A673 (cell line): ENCODE measurements at regions not wholly inside any gene's neighbourhood (a gene's known extent, or its start where the extent isn't known, plus 50 kb on each side); places are given as distances from the start of the nearest gene placed in this dataset.

Source experiments
- BruUV-seq: library from RNA; stranded (reverse); fragments of 400-500 nt; replicated peaks from 2 replicates; lab custom pipeline; 2021; lab: Mats Ljungman, UMichigan
- CTCF ChIA-PET: fragments of 300-600 bp; sonication (Branson Sonifier 250); formaldehyde crosslinking; loops from one replicate; lab custom pipeline; 2022; ENCODE audit warnings: antibody characterized with exemption; lab: Charles Lee
- POLR2A ChIA-PET: fragments of 300-600 bp; sonication (Branson Sonifier 250); formaldehyde crosslinking; loops from one replicate; lab custom pipeline; 2022; ENCODE audit warnings: antibody characterized with exemption; ENCODE audit not compliant: low non-redundant PET; lab: Charles Lee
- DNase-seq: peaks from one replicate; pipeline ENCODE4 v3.0.0-alpha.2; 2015; ENCODE audit warnings: low spot score
- H3K27ac ChIP-seq: fragments of 200-600 bp; sonication (generic); 2 replicates; pipeline ENCODE4 v1.5.1; 2016; ENCODE audit warnings: mixed run types, low read depth, mild to moderate bottlenecking, mixed read lengths, antibody characterized with exemption, low read length; ENCODE audit not compliant: poor library complexity, severe bottlenecking
- H3K27me3 ChIP-seq: fragments of 200-600 bp; sonication (generic); replicated peaks from 2 replicates; pipeline ENCODE4 v1.6.1; 2017; ENCODE audit warnings: mixed run types, low read depth, mild to moderate bottlenecking, mixed read lengths, antibody characterized with exemption, low read length; ENCODE audit not compliant: insufficient read depth, poor library complexity
- H3K36me3 ChIP-seq: fragments of 200-600 bp; sonication (generic); 2 replicates; pipeline ENCODE4 v1.6.1; 2016; ENCODE audit warnings: mixed run types, mild to moderate bottlenecking, mixed read lengths, antibody characterized with exemption, low read length; ENCODE audit not compliant: insufficient read depth, poor library complexity, severe bottlenecking
- H3K4me1 ChIP-seq: fragments of 200-600 bp; sonication (generic); 2 replicates; pipeline ENCODE4 v1.6.1; 2017; ENCODE audit warnings: mixed run types, mild to moderate bottlenecking, mixed read lengths, antibody characterized with exemption, low read length; ENCODE audit not compliant: insufficient read depth, poor library complexity, severe bottlenecking
- H3K4me3 ChIP-seq: fragments of 200-600 bp; sonication (generic); 2 replicates; pipeline ENCODE4 v1.5.1; 2016; ENCODE audit warnings: low read depth, mixed run types, mild to moderate bottlenecking, mixed read lengths, low read length; ENCODE audit not compliant: poor library complexity, severe bottlenecking
- H3K9me3 ChIP-seq: fragments of 200-600 bp; sonication (generic); 2 replicates; pipeline ENCODE4 v1.6.1; 2016; ENCODE audit warnings: mixed run types, low read depth, mild to moderate bottlenecking, mixed read lengths, antibody characterized with exemption, low read length; ENCODE audit not compliant: poor library complexity, severe bottlenecking
- EZH2 ChIP-seq: fragments of 200-600 bp; sonication (generic); IDR thresholded peaks from 2 replicates; pipeline ENCODE4 v1.6.1; 2017; ENCODE audit warnings: borderline replicate concordance, low read depth, mild to moderate bottlenecking, mixed read lengths, antibody characterized with exemption, low read length; ENCODE audit not compliant: poor library complexity, severe bottlenecking
- intact Hi-C: fragments of 100-400 bp; cut with micrococcal nuclease; formaldehyde crosslinking; loops from one replicate; pipeline ENCODE4 v1.10.0; 2022; ENCODE audit not compliant: unreplicated experiment
- TF ChIP-seq, protein P1 (sequence below): fragments of 300-800, 200-600 bp; sonication (generic); conservative IDR thresholded peaks from 2 replicates; pipeline ENCODE4 v1.5.1; 2017; ENCODE audit warnings: low read depth, mild to moderate bottlenecking, antibody characterized with exemption, low read length, moderate library complexity, mixed read lengths

- no TSS peak for BruUV-seq
- Histone ChIP-seq H3K27me3 (no peaks in the 10 kb centered on the region), H3K36me3 (no peaks in the 10 kb centered on the region), H3K4me1 (no peaks in the 10 kb centered on the region), H3K9me3 (no peaks in the 10 kb centered on the region), H3K4me3 (no peak overlapping the region), H3K27ac (no peak overlapping the region)
- intact Hi-C loops = no loop called here
- CTCF ChIA-PET = no interaction called here
- POLR2A ChIA-PET = no interaction called here
- DNase-seq = no peak
- TF ChIP-seq EZH2 = no peak
- TF ChIP-seq, protein P1, sequence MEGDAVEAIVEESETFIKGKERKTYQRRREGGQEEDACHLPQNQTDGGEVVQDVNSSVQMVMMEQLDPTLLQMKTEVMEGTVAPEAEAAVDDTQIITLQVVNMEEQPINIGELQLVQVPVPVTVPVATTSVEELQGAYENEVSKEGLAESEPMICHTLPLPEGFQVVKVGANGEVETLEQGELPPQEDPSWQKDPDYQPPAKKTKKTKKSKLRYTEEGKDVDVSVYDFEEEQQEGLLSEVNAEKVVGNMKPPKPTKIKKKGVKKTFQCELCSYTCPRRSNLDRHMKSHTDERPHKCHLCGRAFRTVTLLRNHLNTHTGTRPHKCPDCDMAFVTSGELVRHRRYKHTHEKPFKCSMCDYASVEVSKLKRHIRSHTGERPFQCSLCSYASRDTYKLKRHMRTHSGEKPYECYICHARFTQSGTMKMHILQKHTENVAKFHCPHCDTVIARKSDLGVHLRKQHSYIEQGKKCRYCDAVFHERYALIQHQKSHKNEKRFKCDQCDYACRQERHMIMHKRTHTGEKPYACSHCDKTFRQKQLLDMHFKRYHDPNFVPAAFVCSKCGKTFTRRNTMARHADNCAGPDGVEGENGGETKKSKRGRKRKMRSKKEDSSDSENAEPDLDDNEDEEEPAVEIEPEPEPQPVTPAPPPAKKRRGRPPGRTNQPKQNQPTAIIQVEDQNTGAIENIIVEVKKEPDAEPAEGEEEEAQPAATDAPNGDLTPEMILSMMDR = no peak
Observed at GRCh38 chr4:45119376-45119775, 393.0 kb upstream of the GNPDA2 start.

DNA sequence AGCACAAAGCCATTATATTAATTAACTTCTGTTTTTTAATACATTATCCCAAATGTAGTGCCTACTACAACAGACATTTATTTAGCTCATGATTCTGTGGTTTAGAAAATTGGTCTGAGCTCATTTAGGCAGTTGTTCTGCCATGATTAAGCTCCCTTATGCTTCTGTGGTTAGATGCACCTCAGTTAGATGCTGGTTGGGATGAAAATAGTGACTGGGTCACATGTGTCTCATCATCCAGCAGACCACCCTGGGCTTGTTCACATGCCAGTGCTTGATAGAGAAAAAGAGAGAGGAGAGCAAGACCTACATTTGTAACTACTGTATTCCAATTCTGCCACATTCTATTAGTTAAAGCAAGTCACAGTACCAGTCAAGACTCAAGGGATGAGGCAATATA, 376.4 kb upstream of the GNPDA2 start:
- POLR2A ChIA-PET = interaction anchor here (0.6 kb wide), 1 partner anchor 56 kb away, joined by 3 read pairs; no protein-coding TSS in a partner anchor
- Histone ChIP-seq H3K27me3 (no peaks in the 10 kb centered on the region), H3K36me3 (no peaks in the 10 kb centered on the region), H3K9me3 (no peaks in the 10 kb centered on the region), H3K4me3 (no peak overlapping the region), H3K4me1 (no peaks in the 10 kb centered on the region), H3K27ac (no peak overlapping the region)
- TF ChIP-seq, protein P1 = no peak
- no peak for TF ChIP-seq EZH2
- CTCF ChIA-PET = no interaction called here
- intact Hi-C loops = no loop called here
- no TSS peak for BruUV-seq
- no peak for DNase-seq

- POLR2A ChIA-PET = no interaction called here
- no peak for DNase-seq
- no TSS peak for BruUV-seq
Observed at GRCh38 chr4:45100956-45101818, 374.8 kb upstream of the GNPDA2 start.

More at GRCh38 chr4:45100956-45101818, 374.8 kb upstream of the GNPDA2 start:
- no peak for TF ChIP-seq EZH2
- TF ChIP-seq, protein P1 = no peak
- H3K4me1 ChIP-seq = no peaks in the 10 kb centered on the region
- no peaks in the 10 kb centered on the region for H3K9me3 ChIP-seq
- no peaks in the 10 kb centered on the region for H3K27me3 ChIP-seq
- CTCF ChIA-PET = no interaction called here
- H3K36me3 ChIP-seq = no peaks in the 10 kb centered on the region
- no peak overlapping the region for H3K27ac ChIP-seq
- no peak overlapping the region for H3K4me3 ChIP-seq
- intact Hi-C loops = no loop called here
